AG10803 (cell line): ENCODE measurements at regions not wholly inside any gene's neighbourhood (a gene's known extent, or its start where the extent isn't known, plus 50 kb on each side); places are given as distances from the start of the nearest gene placed in this dataset.
A peak's percentile ranks its signal among the peaks of the same experiment; 100 is the strongest.
"Not testable (repeated sequence)": the region's sequence is repeated elsewhere in the genome, so short reads cannot be mapped to it uniquely, and the experiment has no call there.

ENCODE experiments used
- DNase-seq: peaks from one replicate; pipeline ENCODE4 v3.0.0; 2010; ENCODE audit warnings: low read depth
- H3K4me3 ChIP-seq: 2 replicates; pipeline ENCODE4 v1.5.1; 2011; ENCODE audit warnings: mild to moderate bottlenecking, low read length, control low read depth
- CTCF ChIP-seq: conservative IDR thresholded peaks from 2 replicates; pipeline ENCODE4 v1.5.1; 2011; ENCODE audit warnings: mild to moderate bottlenecking, low read length, control low read depth, inconsistent platforms

- no peak overlapping the region for H3K4me3 ChIP-seq
- no peak for DNase-seq
- no peak for TF ChIP-seq CTCF
Measured at GRCh38 chr21:39077876-39078275, 105.4 kb downstream of the PSMG1 start.

GRCh38 chr21:39074508-39074907, 108.7 kb downstream of the PSMG1 start:
- no peak for TF ChIP-seq CTCF
- H3K4me3 ChIP-seq = no peak overlapping the region
- no peak for DNase-seq

- no peak for TF ChIP-seq CTCF
- no peak overlapping the region for H3K4me3 ChIP-seq
- no peak for DNase-seq
Measured at GRCh38 chr21:39073717-39074116, 109.5 kb downstream of the PSMG1 start.

GRCh38 chr21:39073063-39073462, 110.2 kb downstream of the PSMG1 start:
- H3K4me3 ChIP-seq = no peak overlapping the region
- TF ChIP-seq CTCF = no peak
- DNase-seq = no peak

- no peak for DNase-seq
- TF ChIP-seq CTCF = no peak
- no peak overlapping the region for H3K4me3 ChIP-seq
Measured at GRCh38 chr21:39072468-39072867, 110.8 kb downstream of the PSMG1 start.

GRCh38 chr21:39071623-39072214, 111.5 kb downstream of the PSMG1 start:
- no peak overlapping the region for H3K4me3 ChIP-seq
- DNase-seq = peak; percentile 50
- TF ChIP-seq CTCF = no peak

- not testable (repeated sequence) for H3K4me3 ChIP-seq, DNase-seq
Measured at GRCh38 chr21:39069856-39070255, 113.4 kb downstream of the PSMG1 start.
